ENCODE measurements at regions not wholly inside any gene's neighbourhood (a gene's known extent, or its start where the extent isn't known, plus 50 kb on each side); places are given as distances from the start of the nearest gene placed in this dataset.

DNA sequence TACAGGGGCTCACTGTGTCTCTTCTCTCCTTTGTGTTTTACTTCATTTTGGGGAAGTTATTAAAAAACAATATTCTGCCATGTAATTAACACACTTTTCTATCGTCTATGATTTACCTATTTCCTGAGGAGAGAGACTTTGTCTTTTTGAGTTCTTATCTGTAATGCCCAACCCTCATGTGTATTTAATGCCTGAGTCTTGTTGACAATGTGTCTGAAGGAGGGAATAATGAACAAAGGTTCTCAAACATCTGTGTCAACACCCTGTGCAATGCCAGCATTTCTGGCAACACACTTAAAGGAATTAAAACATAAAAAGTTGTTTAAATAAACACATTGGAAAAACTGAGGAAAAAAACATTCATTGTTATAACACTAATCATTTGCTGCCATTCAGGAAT, 147.1 kb downstream of the SLC15A5 start (continued):
- TF ChIP-seq, protein P1, sequence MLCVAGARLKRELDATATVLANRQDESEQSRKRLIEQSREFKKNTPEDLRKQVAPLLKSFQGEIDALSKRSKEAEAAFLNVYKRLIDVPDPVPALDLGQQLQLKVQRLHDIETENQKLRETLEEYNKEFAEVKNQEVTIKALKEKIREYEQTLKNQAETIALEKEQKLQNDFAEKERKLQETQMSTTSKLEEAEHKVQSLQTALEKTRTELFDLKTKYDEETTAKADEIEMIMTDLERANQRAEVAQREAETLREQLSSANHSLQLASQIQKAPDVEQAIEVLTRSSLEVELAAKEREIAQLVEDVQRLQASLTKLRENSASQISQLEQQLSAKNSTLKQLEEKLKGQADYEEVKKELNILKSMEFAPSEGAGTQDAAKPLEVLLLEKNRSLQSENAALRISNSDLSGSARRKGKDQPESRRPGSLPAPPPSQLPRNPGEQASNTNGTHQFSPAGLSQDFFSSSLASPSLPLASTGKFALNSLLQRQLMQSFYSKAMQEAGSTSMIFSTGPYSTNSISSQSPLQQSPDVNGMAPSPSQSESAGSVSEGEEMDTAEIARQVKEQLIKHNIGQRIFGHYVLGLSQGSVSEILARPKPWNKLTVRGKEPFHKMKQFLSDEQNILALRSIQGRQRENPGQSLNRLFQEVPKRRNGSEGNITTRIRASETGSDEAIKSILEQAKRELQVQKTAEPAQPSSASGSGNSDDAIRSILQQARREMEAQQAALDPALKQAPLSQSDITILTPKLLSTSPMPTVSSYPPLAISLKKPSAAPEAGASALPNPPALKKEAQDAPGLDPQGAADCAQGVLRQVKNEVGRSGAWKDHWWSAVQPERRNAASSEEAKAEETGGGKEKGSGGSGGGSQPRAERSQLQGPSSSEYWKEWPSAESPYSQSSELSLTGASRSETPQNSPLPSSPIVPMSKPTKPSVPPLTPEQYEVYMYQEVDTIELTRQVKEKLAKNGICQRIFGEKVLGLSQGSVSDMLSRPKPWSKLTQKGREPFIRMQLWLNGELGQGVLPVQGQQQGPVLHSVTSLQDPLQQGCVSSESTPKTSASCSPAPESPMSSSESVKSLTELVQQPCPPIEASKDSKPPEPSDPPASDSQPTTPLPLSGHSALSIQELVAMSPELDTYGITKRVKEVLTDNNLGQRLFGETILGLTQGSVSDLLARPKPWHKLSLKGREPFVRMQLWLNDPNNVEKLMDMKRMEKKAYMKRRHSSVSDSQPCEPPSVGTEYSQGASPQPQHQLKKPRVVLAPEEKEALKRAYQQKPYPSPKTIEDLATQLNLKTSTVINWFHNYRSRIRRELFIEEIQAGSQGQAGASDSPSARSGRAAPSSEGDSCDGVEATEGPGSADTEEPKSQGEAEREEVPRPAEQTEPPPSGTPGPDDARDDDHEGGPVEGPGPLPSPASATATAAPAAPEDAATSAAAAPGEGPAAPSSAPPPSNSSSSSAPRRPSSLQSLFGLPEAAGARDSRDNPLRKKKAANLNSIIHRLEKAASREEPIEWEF (IDR thresholded peaks at IDR 0.05; ENCODE audit: insufficient replicate concordance, low read depth, low read length), result no peak
- TF ChIP-seq HCFC1 (IDR thresholded peaks at IDR 0.05; ENCODE audit: low read length), result no peak

- no peaks in the 10 kb centered on the region for H3K79me2 ChIP-seq (ENCODE audit: control insufficient read depth, insufficient read depth, low read length)
- ATAC-seq (no peak), FAIRE-seq (no peak), DNase-seq (ENCODE audit: low read depth, low spot score) (no peak)
- no peaks in the 10 kb centered on the region for H4K20me1 ChIP-seq (ENCODE audit: control insufficient read depth, insufficient read depth)
- BruUV-seq (replicated peaks), result no TSS peak
- ChIA-PET RAD21 (ENCODE audit: unreplicated experiment) (no interaction called here), POLR2A (no interaction called here), CTCF (no interaction called here), SMC1A (ENCODE audit: uncharacterized antibody, unreplicated experiment) (no interaction called here)
- H3K4me3 ChIP-seq, result no peak overlapping the region
- no peaks in the 10 kb centered on the region for H3K9me3 ChIP-seq (replicated peaks; ENCODE audit: control insufficient read depth, insufficient read depth, low read length)
- H3K9ac ChIP-seq (ENCODE audit: control insufficient read depth, insufficient read depth, low read length), result no peak overlapping the region
- in situ Hi-C loops (cut with MboI), result no loop called here
- no peaks in the 10 kb centered on the region for H3K36me3 ChIP-seq (ENCODE audit: control insufficient read depth in 2 of 2, insufficient read depth in 2 of 2, low read length in 1 of 2)
- H3K4me1 ChIP-seq (ENCODE audit: control insufficient read depth, insufficient read depth, low read length), result no peaks in the 10 kb centered on the region
- no peak overlapping the region for H3K27ac ChIP-seq (ENCODE audit: control insufficient read depth, insufficient read depth)
- no peak overlapping the region for H2AFZ ChIP-seq (ENCODE audit: control insufficient read depth, low read depth, low read length)
- TF ChIP-seq RELA (IDR thresholded peaks at IDR 0.05; ENCODE audit: borderline replicate concordance, partially characterized antibody), result no peak
- no peak for TF ChIP-seq SREBF1 (IDR thresholded peaks at IDR 0.05; ENCODE audit: low read length)
- TF ChIP-seq FOXM1 (IDR thresholded peaks at IDR 0.05; ENCODE audit: low read depth, low read length), result no peak
- TF ChIP-seq MYB (IDR thresholded peaks at IDR 0.05; ENCODE audit: borderline replicate concordance, low read depth, low read length), result no peak
- no peak for TF ChIP-seq HCFC1 (IDR thresholded peaks at IDR 0.05; ENCODE audit: low read length)
- TF ChIP-seq PKNOX1 (IDR thresholded peaks at IDR 0.05), result no peak
- no peak for TF ChIP-seq YBX1 (IDR thresholded peaks at IDR 0.05)
- TF ChIP-seq ZBTB11 (CRISPR knock-in tag; IDR thresholded peaks at IDR 0.05), result no peak
- 59% methylated on average over 5 of the region's 5 CpGs for WGBS (ENCODE audit: insufficient coverage, insufficient replicate concordance, low lambda C conversion rate, missing lambda C conversion rate)
- intact Hi-C loops (cut with micrococcal nuclease; ENCODE audit: unreplicated experiment), result no loop called here
- H3K27me3 ChIP-seq (replicated peaks in 1 of 2; ENCODE audit: control insufficient read depth in 2 of 2, insufficient read depth in 2 of 2, low read length in 1 of 2), result no peaks in the 10 kb centered on the region
- H3K4me2 ChIP-seq (ENCODE audit: control insufficient read depth, insufficient read depth), result no peak overlapping the region
These were observed 155.5 kb downstream of the SLC15A5 start for GRCh38 chr12:16121953-16122352.

All from GM12878 (cell line).